PFSK-1 (cell line): ENCODE measurements at regions not wholly inside any gene's neighbourhood (a gene's known extent, or its start where the extent isn't known, plus 50 kb on each side); places are given as distances from the start of the nearest gene placed in this dataset.

Experiments used
- FOXP2 ChIP-seq: optimal IDR thresholded peaks from 2 replicates; pipeline ENCODE3; 2011; ENCODE audit warnings: borderline replicate concordance, control low read depth, inconsistent platforms; ENCODE audit not compliant: insufficient read depth; ENCODE audit errors: extremely low read length, extremely low read depth
- POLR2AphosphoS5 ChIP-seq: IDR thresholded peaks from 2 replicates; pipeline ENCODE4 v1.6.1; 2012; ENCODE audit warnings: low read depth, mild to moderate bottlenecking, control low read depth, low read length, moderate library complexity
- REST ChIP-seq, 2 experiments: IDR thresholded peaks; 2 replicates each; pipeline versions ENCODE4 v1.6.1 to v1.8.0; 2011 to 2012; ENCODE audit warnings: low read depth in 2 of 2, low read length in 2 of 2, control low read depth in 1 of 2, inconsistent platforms in 1 of 2, mild to moderate bottlenecking in 1 of 2, moderate library complexity in 1 of 2; ENCODE audit not compliant: insufficient read depth in 1 of 2
- SIN3A ChIP-seq: IDR thresholded peaks from 2 replicates; pipeline ENCODE4 v1.6.1; 2012; ENCODE audit warnings: mild to moderate bottlenecking, low read length, moderate library complexity, borderline replicate concordance; ENCODE audit not compliant: insufficient read depth
- TAF1 ChIP-seq: IDR thresholded peaks from 2 replicates; pipeline ENCODE4 v1.6.1; 2012; ENCODE audit warnings: low read length, control low read depth, borderline replicate concordance; ENCODE audit not compliant: insufficient read depth

GRCh38 chr1:37085393-37085792 is 51.1 kb upstream of the GRIK3 start:
- TF ChIP-seq TAF1 (no peak), POLR2AphosphoS5 (no peak), REST (IDR thresholded peaks at IDR 0.05; ENCODE audit: insufficient read depth in 1 of 2, low read depth in 2 of 2, low read length in 2 of 2) (no peak), FOXP2 (no peak), SIN3A (no peak)

GRCh38 chr1:37089750-37090149 is 55.4 kb upstream of the GRIK3 start:
- TF ChIP-seq REST (IDR thresholded peaks at IDR 0.05; ENCODE audit: insufficient read depth in 1 of 2, low read depth in 2 of 2, low read length in 2 of 2) (no peak), POLR2AphosphoS5 (no peak), TAF1 (no peak), FOXP2 (no peak), SIN3A (no peak)

- no peak for TF ChIP-seq TAF1
- no peak for TF ChIP-seq POLR2AphosphoS5
- no peak for TF ChIP-seq FOXP2
- TF ChIP-seq SIN3A: no peak
- TF ChIP-seq REST (IDR thresholded peaks at IDR 0.05; ENCODE audit: insufficient read depth in 1 of 2, low read depth in 2 of 2, low read length in 2 of 2): no peak
Observed at GRCh38 chr1:37090671-37091070, 56.4 kb upstream of the GRIK3 start.

GRCh38 chr1:37092937-37093336 is 58.6 kb upstream of the GRIK3 start:
- TF ChIP-seq SIN3A: no peak
- TF ChIP-seq FOXP2: no peak
- TF ChIP-seq REST (IDR thresholded peaks at IDR 0.05; ENCODE audit: insufficient read depth in 1 of 2, low read depth in 2 of 2, low read length in 2 of 2): no peak
- no peak for TF ChIP-seq POLR2AphosphoS5
- TF ChIP-seq TAF1: no peak

GRCh38 chr1:37094302-37094701 is 60.0 kb upstream of the GRIK3 start:
- TF ChIP-seq FOXP2: no peak
- no peak for TF ChIP-seq SIN3A
- no peak for TF ChIP-seq REST (IDR thresholded peaks at IDR 0.05; ENCODE audit: insufficient read depth in 1 of 2, low read depth in 2 of 2, low read length in 2 of 2)
- TF ChIP-seq TAF1: no peak
- no peak for TF ChIP-seq POLR2AphosphoS5
